OCI-LY7 (cell line): ENCODE measurements at regions not wholly inside any gene's neighbourhood (a gene's known extent, or its start where the extent isn't known, plus 50 kb on each side); places are given as distances from the start of the nearest gene placed in this dataset.

ENCODE experiments used
- EZH2phosphoT487 ChIP-seq: fragments of 200-600 bp; sonication (generic); IDR thresholded peaks from 2 replicates; pipeline ENCODE4 v1.6.1; 2018; ENCODE audit warnings: low read depth, borderline replicate concordance, mild to moderate bottlenecking, mixed run types, antibody characterized with exemption, low read length, moderate library complexity, mixed read lengths
- TF ChIP-seq, protein P1 (sequence below): fragments of 200-600 bp; sonication (generic); conservative IDR thresholded peaks from 2 replicates; pipeline ENCODE4 v1.5.1; 2014; ENCODE audit warnings: mild to moderate bottlenecking, antibody characterized with exemption, low read length, moderate library complexity, mixed read lengths

DNA sequence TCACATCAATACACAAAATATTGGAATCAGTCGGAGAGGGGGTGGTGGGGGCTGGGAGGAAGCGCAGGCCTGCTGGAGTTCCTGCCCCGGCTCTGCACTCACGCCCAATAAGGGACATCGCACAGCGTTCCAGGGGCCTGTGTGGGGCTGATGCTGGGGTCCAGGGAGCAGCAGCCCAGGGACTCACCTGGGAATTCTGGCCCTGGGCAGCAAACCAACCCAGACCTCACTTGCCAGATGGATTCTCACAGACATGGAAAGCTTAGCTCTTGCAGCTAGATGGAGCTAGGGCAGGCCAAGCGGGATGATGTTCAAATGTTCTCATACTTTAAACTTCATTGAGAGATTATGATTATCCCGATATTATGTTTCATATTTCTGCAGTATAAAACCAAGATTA is 266.6 kb upstream of the TANK start:
- TF ChIP-seq, protein P1, sequence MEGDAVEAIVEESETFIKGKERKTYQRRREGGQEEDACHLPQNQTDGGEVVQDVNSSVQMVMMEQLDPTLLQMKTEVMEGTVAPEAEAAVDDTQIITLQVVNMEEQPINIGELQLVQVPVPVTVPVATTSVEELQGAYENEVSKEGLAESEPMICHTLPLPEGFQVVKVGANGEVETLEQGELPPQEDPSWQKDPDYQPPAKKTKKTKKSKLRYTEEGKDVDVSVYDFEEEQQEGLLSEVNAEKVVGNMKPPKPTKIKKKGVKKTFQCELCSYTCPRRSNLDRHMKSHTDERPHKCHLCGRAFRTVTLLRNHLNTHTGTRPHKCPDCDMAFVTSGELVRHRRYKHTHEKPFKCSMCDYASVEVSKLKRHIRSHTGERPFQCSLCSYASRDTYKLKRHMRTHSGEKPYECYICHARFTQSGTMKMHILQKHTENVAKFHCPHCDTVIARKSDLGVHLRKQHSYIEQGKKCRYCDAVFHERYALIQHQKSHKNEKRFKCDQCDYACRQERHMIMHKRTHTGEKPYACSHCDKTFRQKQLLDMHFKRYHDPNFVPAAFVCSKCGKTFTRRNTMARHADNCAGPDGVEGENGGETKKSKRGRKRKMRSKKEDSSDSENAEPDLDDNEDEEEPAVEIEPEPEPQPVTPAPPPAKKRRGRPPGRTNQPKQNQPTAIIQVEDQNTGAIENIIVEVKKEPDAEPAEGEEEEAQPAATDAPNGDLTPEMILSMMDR = no peak
- TF ChIP-seq EZH2phosphoT487 = no peak
